HG02852 (cell line): ENCODE measurements at regions not wholly inside any gene's neighbourhood (a gene's known extent, or its start where the extent isn't known, plus 50 kb on each side); places are given as distances from the start of the nearest gene placed in this dataset.

Source experiments
- ATAC-seq: cut with Tn5 transposase; IDR thresholded peaks from one replicate; pipeline ENCODE4 v1.9.1; 2021; ENCODE audit warnings: mild to moderate bottlenecking, moderate library complexity; ENCODE audit not compliant: unreplicated experiment

- ATAC-seq: no peak
Observed at GRCh38 chr5:115072266-115073064, 97.2 kb downstream of the TRIM36 start.

GRCh38 chr5:115070737-115071136 is 99.0 kb downstream of the TRIM36 start:
- no peak for ATAC-seq

- peak; percentile 51 for ATAC-seq
Observed at GRCh38 chr5:115069087-115069968, 100.4 kb downstream of the TRIM36 start.

- ATAC-seq: peak; percentile 77
Observed at GRCh38 chr5:115068239-115069086, 101.2 kb downstream of the TRIM36 start.

- ATAC-seq: no peak
Observed at GRCh38 chr5:115064380-115064779, 105.3 kb downstream of the TRIM36 start.

GRCh38 chr5:115054387-115054951 is 115.2 kb downstream of the TRIM36 start:
- no peak for ATAC-seq

GRCh38 chr5:115052948-115053347 is 116.8 kb downstream of the TRIM36 start:
- ATAC-seq: no peak

GRCh38 chr5:115050866-115051265 is 118.8 kb downstream of the TRIM36 start:
- ATAC-seq: no peak

- no peak for ATAC-seq
Observed at GRCh38 chr5:115033861-115034260, 135.8 kb downstream of the TRIM36 start.

GRCh38 chr5:115028557-115028956 is 141.2 kb downstream of the TRIM36 start:
- ATAC-seq: no peak

- ATAC-seq: no peak
Observed at GRCh38 chr5:115024922-115025321, 144.8 kb downstream of the TRIM36 start.

GRCh38 chr5:115022303-115022702 is 147.4 kb downstream of the TRIM36 start:
- no peak for ATAC-seq

GRCh38 chr5:115016646-115017045 is 153.1 kb downstream of the TRIM36 start:
- ATAC-seq: no peak

GRCh38 chr5:114999176-114999575 is 170.5 kb downstream of the TRIM36 start:
- ATAC-seq: no peak

GRCh38 chr5:114989512-114989911 is 180.2 kb downstream of the TRIM36 start:
- no peak for ATAC-seq

GRCh38 chr5:114988096-114988495 is 181.6 kb downstream of the TRIM36 start:
- ATAC-seq: no peak

GRCh38 chr5:114984796-114985195 is 184.9 kb downstream of the TRIM36 start:
- ATAC-seq: no peak

- ATAC-seq: no peak
Observed at GRCh38 chr5:114981111-114981510, 188.6 kb downstream of the TRIM36 start.

- ATAC-seq: peak; percentile 90
Observed at GRCh38 chr5:114977979-114978573, 191.6 kb downstream of the TRIM36 start.

GRCh38 chr5:114969482-114969881 is 200.2 kb downstream of the TRIM36 start:
- no peak for ATAC-seq
